DND-41 (cell line): ENCODE measurements at regions not wholly inside any gene's neighbourhood (a gene's known extent, or its start where the extent isn't known, plus 50 kb on each side); places are given as distances from the start of the nearest gene placed in this dataset.

Source experiments
- CTCF ChIP-seq: IDR thresholded peaks from 2 replicates; pipeline ENCODE4 v1.5.1; 2012; ENCODE audit warnings: borderline replicate concordance, low read length, moderate library complexity, mild to moderate bottlenecking; ENCODE audit not compliant: poor library complexity, severe bottlenecking; ENCODE audit errors: extremely low read depth
- EZH2 ChIP-seq: IDR thresholded peaks from 3 replicates; pipeline ENCODE4 v1.6.1; 2012; ENCODE audit warnings: borderline replicate concordance, low read depth, mild to moderate bottlenecking, moderate library complexity, low read length, inconsistent platforms; ENCODE audit not compliant: severe bottlenecking

GRCh38 chr22:49587987-49588386 is 239.7 kb downstream of the BRD1 start:
- TF ChIP-seq CTCF (no peak), EZH2 (no peak)
